ENCODE measurements at regions not wholly inside any gene's neighbourhood (a gene's known extent, or its start where the extent isn't known, plus 50 kb on each side); places are given as distances from the start of the nearest gene placed in this dataset.

GRCh38 chr6:7468382-7469081 is 72.9 kb upstream of the DSP start (continued):
- TF ChIP-seq ZBTB34 (CRISPR knock-in tag; IDR thresholded peaks at IDR 0.05) (no peak), ZBTB1 (CRISPR knock-in tag; IDR thresholded peaks at IDR 0.05; ENCODE audit: borderline replicate concordance, low read depth) (no peak), TAF15 (IDR thresholded peaks at IDR 0.05; ENCODE audit: low read depth, low read length) (no peak), ZNF655 (CRISPR knock-in tag; IDR thresholded peaks at IDR 0.05) (no peak), ZNF384 (IDR thresholded peaks at IDR 0.05; ENCODE audit: low read depth, low read length) (no peak), MYC (IDR thresholded peaks at IDR 0.05; ENCODE audit: low read depth, low read length) (peak; percentile 63; the same call in 1 of the 2 replicates), MYC (CRISPR knock-in tag; IDR thresholded peaks at IDR 0.05; ENCODE audit: borderline replicate concordance, low read depth) (no peak), ZKSCAN1 (IDR thresholded peaks at IDR 0.05; ENCODE audit: low read depth, low read length) (no peak), CC2D1A (IDR thresholded peaks at IDR 0.05) (peak; percentile 49; the same call in 1 of the 2 replicates), RCOR1 (IDR thresholded peaks at IDR 0.05; ENCODE audit: borderline replicate concordance in 1 of 2, low read depth in 2 of 2, low read length in 2 of 2) (peak; percentile 55 to 91; a peak in 3 of 4 replicates), GABPB1 (CRISPR knock-in tag; IDR thresholded peaks at IDR 0.05) (peak; percentile 23; the same call in 1 of the 2 replicates), KLF1 (tag; IDR thresholded peaks at IDR 0.05) (no peak), ZMIZ1 (IDR thresholded peaks at IDR 0.05; ENCODE audit: low read depth in 2 of 2, low read length in 2 of 2) (0 out of 4 replicates have a peak, but pooled peaks of 1 of the 2 experiments have one; percentile 31), E2F6 (IDR thresholded peaks at IDR 0.05; ENCODE audit: borderline replicate concordance in 1 of 2, extremely low read depth in 1 of 2, insufficient read depth in 1 of 2, insufficient read length in 1 of 2, low read depth in 1 of 2, low read length in 1 of 2, poor library complexity in 1 of 2, severe bottlenecking in 1 of 2) (peak; percentile 29 to 51), ID3 (CRISPR knock-in tag; IDR thresholded peaks at IDR 0.05) (no peak), ID3 (tag; IDR thresholded peaks at IDR 0.05) (peak; percentile 98), CTBP1 (IDR thresholded peaks at IDR 0.05; ENCODE audit: borderline replicate concordance) (peak; percentile 95), SETDB1 (IDR thresholded peaks at IDR 0.05; ENCODE audit: low read length) (peak; percentile 83), ESRRA (IDR thresholded peaks at IDR 0.05; ENCODE audit: borderline replicate concordance, low read depth) (peak; percentile 80)

Data from K562 (cell line).